COLO829 (cell line): ENCODE measurements at regions not wholly inside any gene's neighbourhood (a gene's known extent, or its start where the extent isn't known, plus 50 kb on each side); places are given as distances from the start of the nearest gene placed in this dataset.
"Not testable (repeated sequence)": the region's sequence is repeated elsewhere in the genome, so short reads cannot be mapped to it uniquely, and the experiment has no call there.

Experiments used
- DNase-seq: peaks from one replicate; pipeline ENCODE4 v3.0.0; 2012; ENCODE audit warnings: low spot score

DNA sequence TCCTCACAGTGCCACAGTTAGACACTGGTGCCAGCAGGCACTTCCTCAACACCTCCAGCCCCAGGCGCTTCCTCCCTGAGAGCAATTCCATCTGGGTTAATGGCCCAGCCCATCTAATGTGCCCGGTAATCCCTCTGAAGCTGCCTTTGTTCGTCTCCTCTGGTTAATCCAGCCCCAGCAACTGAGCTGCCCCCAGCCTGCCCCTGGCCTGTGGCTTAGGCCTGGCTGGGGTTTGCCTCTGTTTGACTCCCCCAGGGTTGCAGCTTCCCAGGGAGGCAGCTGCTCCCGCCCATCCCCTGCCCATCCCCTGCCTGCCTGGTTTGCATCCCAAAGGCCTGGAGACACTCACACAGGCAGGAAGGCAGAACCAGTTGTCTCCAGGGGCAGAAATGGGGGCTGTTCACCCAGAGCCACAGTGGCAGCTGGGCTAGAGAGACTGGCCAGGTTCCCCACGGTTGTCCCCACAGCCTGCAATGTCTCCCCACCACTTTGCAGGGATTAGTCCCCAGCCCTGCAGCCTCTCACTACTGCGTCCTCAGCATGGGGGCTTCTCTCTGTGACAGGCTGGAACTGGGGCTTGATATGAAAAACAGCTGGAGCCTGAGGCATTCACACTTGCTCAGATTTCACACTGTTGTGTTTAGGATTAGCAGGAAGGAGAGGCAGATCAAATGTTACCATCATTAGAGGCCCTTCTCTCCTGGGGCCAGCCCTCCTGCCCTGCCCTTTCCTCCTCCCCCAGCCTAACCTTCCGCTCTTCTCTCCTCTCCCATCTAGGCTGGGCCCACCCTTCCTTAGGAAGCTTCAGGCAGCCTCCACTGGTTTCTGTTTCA, 120.2 kb downstream of the TLR5 start:
- DNase-seq: peak; percentile 66

DNA sequence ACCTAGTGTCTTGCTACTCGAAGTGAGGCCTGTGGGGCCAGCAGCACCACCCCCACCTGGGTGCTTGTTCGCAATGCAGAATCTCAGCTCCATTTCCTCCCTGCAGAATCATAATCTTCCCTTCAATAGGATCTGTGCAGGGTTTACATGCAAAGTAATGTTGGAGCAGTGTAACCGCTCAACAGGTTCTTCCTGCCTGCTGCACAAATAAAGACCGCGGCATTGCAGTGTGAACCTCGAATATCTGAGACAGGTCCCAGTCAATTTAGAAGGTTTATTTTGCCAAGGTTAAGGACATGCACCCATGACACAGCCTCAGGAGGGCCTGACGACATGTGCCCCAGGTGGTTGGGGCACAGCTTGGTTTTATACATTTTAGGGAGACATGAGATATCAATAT, 119.2 kb downstream of the TLR5 start:
- DNase-seq: no peak

DNA sequence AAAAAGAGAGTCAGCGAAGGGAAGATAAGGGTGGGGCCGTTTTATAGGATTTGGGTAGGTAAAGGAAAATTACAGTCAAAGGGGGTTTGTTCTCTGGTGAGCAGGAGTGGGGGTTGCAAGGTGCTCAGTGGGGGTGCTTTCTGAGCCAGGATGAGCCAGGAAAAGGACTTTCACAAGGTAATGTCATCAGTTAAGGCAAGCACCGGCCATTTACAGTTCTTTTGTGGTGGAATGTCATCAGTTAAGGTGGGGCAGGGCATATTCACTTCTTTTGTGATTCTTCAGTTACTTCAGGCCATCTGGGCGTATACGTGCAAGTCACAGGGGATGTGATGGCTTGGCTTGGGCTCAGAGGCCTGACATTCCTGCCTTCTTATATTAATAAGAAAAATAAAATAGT, 118.6 kb downstream of the TLR5 start:
- DNase-seq: not testable (repeated sequence)

DNA sequence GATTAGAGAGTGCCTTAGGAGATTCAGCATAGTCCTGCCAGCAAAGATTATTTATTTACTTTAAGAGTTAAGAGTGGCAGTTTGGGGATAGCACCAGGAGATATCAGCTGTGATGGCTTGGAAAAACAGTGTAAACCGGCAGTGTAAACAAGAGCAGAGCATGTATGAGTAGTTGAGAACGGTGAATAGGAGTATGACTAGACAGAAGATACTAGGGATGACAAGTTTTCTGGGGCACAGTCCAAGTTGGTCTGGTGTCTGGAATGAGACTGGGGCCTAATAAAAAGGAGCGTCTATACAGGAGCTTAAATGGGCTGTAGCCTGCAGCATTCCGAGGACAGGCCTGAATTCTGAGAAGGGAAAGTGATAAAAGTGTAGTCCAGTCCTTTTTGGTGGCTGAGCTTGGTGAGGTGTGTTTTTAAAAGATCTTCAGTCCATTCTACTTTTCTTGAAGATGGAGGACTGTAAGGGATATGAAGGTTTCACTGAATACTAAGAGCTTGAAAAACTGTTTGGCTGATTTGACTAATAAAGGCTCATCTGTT, 117.8 kb downstream of the TLR5 start:
- DNase-seq: not testable (repeated sequence)

DNA sequence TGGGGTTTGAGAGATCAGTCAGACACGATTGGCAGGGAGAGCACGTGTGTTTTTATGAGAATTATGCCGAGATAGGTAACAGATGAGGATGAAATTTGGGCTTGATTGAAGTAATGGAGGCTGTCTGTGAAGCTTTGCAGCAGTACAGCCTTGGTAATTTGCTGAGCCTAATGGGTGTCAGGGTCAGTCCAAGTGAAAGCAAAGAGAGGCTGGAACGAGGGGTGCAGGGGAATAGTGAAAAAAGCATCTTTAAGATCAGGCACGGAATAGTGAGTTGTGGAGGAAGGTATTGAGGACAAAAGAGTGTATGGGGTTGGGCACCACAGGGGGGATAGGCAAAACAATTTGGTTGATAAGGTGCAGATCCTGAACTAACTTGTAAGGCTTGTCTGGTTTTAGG, 116.4 kb downstream of the TLR5 start:
- not testable (repeated sequence) for DNase-seq

DNA sequence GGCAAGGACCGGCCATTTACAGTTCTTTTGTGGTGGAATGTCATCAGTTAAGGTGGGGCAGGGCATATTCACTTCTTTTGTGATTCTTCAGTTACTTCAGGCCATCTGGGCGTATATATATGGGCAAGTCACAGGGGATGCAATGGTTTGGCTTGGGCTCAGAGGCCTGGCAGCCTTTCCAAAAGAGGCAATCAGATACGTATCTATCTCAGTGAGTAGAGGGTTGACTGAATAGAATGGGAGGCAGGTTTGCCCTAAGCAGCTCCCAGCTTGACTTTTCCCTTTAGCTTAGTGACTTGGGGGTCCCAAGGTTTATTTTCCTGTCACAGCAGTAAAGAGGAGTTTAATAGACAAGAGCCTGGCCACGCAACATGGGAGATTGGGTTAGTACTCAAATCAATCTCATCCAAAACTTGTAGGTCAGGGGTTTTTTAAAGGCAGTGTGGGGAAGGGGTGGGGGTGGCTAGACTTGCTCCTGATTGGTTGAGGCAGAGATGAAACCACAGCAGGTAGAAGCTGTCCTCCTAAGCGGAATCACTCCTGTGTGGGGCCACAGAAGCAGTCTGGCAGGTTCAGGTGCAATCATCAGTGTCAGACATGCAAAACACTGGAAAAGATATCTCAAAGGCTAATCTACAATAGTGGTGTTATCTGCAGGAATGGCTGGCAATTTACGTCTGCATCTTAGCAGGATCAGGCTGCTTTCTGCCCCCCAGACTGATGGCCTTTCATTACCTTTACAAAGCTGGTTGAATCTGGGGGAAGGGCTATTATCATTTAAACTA, 112.9 kb downstream of the TLR5 start:
- no peak for DNase-seq

DNA sequence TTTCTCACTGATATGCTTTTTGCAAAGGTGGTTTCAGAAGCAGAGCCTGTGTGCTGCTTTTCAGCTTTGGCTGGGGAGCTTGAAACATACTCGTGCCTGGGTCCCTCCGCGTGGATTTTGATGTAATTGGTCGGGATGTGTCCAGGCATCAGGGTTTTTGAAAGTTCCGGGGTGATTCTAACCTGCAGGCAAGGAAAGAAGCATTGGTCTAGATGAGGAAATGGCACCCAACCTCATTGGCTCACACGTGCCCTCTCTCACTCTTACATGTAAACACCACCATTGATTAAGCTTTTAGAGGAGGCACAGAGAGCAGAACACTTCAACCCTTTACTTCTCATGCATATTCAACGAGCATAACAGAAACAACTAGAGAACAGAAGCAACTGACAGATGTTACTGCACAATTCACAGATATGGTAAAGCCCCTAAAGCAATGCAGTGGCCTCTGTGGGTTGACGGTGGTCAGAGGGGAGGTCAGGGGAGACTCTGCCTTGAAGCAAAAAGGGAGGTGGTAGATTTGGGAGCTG, 112.1 kb downstream of the TLR5 start:
- DNase-seq: no peak

DNA sequence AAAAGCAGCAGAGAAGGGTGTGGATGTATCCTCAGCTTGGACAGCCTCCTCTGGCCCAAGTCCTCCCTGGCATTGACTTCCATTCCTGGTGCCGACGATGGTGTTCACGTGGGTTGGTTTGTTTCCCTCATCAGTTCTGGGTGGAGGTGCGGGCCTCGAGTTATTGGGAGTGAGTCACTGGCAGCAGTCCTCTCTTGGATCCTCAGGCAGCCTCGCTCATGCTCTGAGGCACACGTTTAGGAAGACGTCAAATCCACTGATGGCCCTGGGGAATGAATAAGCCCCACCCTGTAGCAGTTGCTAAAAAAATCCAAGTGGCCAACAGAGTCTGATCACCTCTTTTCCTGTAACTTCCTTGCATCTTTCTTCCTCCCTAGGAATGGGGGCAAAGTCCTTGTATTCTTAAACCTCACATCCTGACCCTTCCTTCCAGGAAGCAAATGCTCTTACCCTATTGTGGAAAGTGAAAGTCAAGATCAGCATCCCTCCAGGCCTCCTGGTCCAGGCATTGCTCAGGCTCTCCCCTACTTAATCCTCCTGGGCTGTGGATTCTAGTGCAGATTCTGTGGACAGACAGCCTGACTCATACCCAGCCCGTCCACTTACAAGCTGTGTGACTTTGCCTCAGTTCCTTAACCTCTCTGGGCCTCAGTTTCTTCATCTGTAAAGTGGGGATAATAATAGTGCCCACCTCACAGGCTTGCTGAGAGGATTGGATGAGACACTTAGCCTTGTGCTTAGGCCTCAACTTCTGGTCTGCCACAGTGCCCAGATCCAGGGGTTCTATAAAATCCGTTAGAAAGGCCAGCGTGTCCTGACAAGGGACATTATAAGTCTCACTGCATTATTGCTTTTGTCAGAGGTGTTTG, 111.1 kb downstream of the TLR5 start:
- no peak for DNase-seq

DNA sequence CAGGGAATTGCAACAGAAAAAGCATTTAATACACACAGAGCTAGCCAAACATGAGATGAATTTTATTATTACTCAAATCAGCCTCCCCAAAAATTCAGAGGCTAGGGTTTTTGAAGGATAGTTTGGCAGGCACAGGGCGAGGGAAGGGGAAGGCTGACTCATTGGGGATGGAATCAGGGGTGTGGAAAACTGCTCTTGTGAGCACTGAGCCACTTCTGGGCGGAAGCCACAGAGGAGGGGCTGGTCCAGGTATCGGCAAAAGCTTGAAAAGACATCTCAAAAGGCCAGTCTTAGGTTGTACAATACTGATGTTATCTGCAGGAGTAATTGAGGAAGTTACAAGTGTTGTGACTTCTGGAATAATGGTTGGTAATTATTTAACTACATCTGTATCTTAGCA, 109.4 kb downstream of the TLR5 start:
- DNase-seq: no peak

DNA sequence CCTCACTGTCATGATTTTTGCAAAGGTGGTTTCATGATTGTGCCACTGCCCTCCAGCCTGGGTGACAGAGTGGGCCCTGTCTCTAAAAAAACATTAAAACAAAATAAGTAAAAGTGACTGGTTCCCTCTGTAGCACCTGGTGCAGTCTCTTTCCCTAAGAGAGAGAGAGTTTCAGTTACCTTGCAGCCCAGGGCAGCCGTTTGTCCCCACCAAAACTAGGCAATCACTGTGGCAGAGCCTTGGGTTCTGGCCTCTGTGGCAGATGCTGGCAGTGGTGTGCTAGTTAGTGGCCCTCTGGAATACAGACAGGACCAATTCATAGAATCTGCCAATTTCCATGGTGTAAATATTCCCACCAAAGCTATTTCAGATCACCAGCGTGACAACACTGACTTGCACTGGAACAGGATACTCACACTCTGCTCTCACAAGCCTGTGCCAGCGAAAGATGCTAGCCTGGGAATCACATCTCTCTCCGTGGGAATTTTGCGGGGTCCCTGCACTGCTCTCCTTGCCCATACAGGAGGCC, 108.7 kb downstream of the TLR5 start:
- DNase-seq: no peak

DNA sequence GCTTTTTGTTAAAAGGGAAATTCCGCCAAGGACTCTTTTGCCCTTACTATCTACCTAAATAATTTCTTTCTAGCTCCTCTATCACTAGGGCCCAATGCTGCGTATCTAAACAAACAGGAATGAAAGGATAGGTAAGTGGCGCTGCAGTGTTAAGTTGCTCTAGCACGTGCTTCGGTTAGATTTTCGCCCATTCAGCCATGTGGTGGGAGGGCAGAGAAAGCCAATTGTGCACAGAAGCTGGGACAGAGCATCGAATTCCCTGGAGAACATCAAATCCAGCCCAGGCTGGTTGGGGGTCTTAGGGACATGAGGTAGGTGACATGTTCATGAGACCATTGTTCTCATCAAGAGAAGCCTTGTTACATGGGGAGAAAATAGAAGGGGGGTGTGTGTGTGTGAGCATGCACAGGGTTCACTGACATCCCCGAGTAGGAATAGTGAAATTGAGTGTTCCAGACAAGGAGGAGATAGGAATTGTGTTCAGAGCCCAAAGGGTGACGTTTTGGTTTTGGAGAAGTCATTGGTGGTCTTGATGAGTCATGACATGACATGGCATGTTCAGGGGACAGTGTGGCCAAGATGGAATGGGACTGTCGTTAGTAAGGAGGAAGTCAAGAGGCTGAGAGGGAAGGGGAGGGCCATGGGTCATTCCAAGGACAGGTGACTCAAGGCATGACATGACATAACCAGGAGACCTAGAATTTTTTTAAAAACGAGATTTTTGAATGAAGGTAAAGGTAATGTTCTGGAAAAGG, 107.1 kb downstream of the TLR5 start:
- DNase-seq: no peak

DNA sequence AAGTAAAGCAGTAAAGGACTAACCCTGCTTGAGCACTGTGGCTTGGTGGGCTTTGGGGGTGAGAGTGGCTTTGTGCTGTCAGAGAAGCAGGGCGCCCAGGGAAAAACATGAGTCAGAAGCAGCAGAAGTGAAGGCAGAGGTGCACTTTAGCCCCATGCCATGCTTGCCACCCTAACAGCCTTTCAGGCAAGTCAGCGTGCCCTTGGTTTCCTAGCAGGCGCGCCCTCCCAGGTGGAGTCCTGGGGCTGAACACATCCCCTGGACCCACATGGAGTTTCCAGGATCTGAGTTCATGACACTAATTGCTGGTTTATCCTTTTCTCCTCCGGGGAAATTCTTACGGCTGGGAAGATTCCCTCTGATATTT, 106.6 kb downstream of the TLR5 start:
- DNase-seq: no peak

DNA sequence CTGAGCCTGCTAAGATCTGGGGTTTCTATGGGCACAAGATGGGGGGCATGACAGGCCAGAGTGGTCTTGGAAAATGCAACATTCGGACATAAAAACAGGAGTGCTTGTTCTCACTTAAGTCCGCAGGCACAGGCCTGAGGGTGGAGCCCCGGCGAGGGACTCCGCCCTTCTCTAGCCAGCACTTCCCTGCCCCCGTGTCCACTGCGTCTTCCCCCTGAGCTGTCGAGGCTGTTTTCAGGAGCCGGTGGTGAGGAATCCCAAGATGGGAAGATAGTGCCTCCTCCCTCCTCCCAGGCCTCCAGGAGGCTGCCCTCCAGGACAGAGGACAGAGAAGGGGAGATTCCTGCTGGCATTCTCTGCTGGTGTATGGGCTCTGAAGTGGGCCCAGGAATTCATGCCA, 105.2 kb downstream of the TLR5 start:
- no peak for DNase-seq

DNA sequence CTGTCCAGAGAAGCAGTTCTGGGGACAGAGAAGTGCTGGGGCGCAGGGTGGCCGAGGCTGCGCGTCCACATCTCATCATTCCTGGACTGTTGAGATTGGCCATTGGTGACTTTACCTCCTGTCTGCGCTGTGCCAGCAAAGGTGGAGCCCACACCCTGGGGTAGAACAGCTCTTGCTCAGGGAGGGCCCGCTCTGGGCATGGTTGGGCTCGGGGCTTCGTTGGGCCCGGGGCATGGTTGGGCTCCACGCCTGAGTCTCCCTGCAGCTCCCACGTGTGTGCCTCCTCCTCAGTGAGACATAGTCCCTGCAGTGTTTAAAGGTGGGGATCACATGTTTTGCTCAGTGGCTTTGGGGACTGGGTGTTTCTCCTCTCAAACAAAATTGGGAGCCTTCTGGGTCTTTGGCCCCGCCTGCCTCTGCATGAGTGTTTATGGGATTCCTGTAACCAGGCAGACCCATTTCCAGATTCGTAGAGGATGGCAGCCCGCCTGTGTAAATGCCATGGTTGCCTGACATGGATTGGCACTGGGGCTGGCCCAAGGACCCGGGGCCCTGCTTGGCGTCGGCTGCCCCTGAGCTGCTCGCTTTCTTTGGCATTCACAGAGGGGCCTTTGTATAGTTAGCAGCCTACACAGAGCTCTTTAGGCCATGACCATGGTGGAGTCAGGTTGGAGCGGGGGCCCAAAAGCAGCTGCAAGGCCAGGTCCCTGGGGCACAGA, 104.6 kb downstream of the TLR5 start:
- no peak for DNase-seq

DNA sequence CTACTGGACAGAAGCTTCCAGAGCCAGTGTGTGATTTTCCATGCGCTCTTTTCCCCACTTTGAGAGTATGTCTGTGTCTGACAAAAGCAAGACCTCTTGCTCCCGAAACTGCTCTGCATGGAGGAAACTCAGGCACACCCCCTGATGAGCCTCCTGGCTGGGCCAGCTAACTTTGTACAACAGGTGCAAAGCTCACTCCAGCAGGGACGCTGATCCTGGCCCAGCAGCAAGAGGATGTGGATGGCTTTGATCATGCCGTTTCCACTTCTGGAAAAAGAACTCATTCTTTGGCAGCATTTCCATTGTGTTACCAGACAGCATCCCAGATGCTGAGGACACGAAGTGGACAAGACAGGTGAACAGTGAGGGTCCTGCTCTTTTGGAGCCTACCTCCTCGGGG, 103.1 kb downstream of the TLR5 start:
- DNase-seq: no peak

DNA sequence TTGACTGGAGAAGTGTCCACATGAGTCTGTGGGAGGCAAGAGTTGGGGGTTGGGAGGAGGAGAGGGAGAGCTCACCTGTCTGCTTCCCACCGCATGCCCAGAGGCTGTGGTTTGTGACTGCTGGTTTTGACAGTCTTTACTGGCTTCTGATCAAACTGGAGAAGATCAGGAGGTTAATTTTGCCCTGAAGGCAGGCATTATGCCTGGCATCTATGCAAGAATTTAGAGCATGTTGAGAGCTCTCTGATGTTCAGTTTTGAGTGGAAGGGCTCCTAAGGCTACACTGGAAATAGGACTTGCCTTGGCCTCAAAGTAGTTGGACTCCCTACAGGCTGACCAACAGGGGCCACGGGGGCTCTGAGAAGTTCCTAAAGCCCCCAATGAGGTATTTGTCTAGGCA, 101.6 kb downstream of the TLR5 start:
- peak; percentile 53 for DNase-seq

DNA sequence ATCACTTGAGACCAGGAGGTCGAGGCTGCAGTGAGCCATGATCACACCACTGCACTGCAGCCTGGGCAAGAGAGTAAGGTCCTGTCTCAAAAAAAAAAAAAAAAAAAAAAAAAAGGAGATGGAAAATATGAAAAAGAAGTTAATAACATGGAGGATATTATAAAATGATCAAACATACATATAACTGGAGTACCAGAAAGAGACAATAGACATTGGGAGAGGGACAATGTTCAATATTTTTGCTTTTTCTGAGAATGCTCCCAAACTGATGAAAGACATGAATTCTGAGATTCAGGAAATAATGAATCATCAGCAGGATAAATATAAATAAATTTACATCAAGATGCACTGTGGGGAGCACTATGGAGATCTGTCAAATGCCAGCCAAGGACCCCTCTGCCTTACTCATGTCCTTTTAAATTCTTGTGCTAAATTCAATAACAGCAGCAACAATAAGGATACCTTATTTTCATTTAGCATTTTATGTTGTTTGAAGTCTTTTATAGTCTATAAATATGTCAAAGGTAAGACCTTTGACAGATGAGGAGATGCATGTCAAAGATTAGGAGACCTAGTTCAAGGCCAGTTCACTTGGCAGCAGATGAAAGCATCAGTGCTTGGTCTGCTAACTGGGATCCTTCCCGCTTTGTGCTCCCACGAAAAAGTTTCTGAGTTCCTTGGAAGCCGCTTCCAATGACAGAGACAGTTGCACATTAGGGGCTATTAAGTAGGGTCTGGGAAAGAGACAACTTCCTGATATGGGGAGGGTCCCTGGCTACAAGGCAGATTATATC, 97.7 kb downstream of the TLR5 start:
- DNase-seq: no peak

DNA sequence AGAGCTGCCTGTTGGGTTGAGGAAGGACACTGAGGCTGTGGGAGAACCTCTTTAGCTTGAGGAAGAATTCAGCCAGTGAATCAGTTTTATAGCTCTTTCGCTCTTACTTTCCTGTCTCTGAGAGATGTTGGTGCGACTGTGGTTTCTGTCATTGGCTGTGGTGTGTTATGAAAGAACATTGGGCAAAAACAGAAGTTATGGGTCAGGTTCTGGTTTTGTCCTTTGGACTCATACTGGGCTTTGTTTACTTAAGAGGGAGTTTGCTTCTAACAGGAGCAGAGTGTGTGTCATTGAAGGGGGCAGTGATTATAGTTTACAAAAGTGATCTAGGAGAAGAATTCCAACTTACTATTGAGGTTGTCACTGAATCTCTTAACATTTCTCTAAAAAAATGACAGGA, 97.0 kb downstream of the TLR5 start:
- DNase-seq: no peak

DNA sequence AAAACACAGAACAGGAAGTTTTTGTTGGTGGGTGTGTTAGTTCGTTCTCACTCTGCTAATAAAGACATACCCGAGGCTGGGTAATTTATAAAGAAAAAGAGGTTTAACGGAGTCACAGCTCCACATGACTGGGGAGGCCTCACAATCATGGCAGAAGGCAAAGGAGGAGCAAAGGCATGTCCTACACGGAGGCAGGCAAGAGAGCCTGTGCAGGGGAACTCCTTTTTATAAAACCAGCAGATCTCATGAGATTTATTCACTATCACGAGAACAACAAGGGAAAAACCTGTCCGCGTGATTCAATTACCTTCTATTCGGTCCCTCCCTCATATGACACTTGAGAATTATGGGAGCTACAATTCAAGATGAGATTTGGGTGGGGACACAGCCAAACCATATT, 96.6 kb downstream of the TLR5 start:
- not testable (repeated sequence) for DNase-seq

DNA sequence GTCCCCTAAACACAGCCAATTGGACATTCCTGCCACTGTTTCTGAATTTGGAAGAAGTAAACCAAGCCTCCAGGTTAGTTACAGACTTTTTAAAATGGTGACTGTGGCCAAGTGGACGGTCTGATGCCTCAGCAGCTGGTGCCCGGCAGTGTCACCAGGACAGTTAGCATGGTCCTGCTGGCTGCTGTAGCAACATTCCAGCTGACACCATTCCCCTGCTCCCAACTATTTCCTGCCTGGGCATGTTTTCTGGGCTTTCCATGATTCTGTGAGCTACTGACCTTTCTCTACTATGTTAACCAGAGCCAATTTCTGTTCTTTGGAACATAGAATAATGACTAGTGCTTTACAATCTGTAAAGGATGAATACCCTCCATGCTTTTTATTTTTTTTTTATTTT, 95.0 kb downstream of the TLR5 start:
- DNase-seq: no peak
